ENCODE measurements at regions not wholly inside any gene's neighbourhood (a gene's known extent, or its start where the extent isn't known, plus 50 kb on each side); places are given as distances from the start of the nearest gene placed in this dataset.

GRCh38 chr2:34307636-34308035 is 708.5 kb upstream of the FAM98A start:
- H3K4me3 ChIP-seq: no peak overlapping the region
- H3K79me2 ChIP-seq (ENCODE audit: low read depth): no peaks in the 10 kb centered on the region
- no peak overlapping the region for H2AFZ ChIP-seq
- intact Hi-C loops (cut with micrococcal nuclease; ENCODE audit: unreplicated experiment): no loop called here
- no peak for TF ChIP-seq CTCF (conservative IDR thresholded peaks at IDR 0.05)
- H4K20me1 ChIP-seq (ENCODE audit: insufficient read depth): no peaks in the 10 kb centered on the region
- H3F3A ChIP-seq (ENCODE audit: insufficient read depth, low read depth): no peaks in the 10 kb centered on the region
- H3K9me3 ChIP-seq (ENCODE audit: insufficient read depth, low read depth): no peaks in the 10 kb centered on the region
- no peaks in the 10 kb centered on the region for H3K27me3 ChIP-seq (ENCODE audit: insufficient read depth, low read depth)
- no peak for DNase-seq
- H3K9me2 ChIP-seq (ENCODE audit: insufficient read depth): no peaks in the 10 kb centered on the region
- ChIA-PET POLR2A (ENCODE audit: unreplicated experiment) (no interaction called here), CTCF (no interaction called here)
- no TSS peak for BruUV-seq (replicated peaks)
- no peaks in the 10 kb centered on the region for H3K4me1 ChIP-seq (replicated peaks; ENCODE audit: insufficient read depth)
- H3K36me3 ChIP-seq (ENCODE audit: low read depth): no peaks in the 10 kb centered on the region
- no peak overlapping the region for H3K4me2 ChIP-seq
- no peak overlapping the region for H3K27ac ChIP-seq

- H3K4me1 ChIP-seq (replicated peaks; ENCODE audit: insufficient read depth): no peaks in the 10 kb centered on the region
- H3K36me3 ChIP-seq (ENCODE audit: low read depth): no peaks in the 10 kb centered on the region
- no peaks in the 10 kb centered on the region for H3K79me2 ChIP-seq (ENCODE audit: low read depth)
- ChIA-PET POLR2A (ENCODE audit: unreplicated experiment) (no interaction called here), CTCF (no interaction called here)
- H3K27ac ChIP-seq: no peak overlapping the region
- no peak for TF ChIP-seq CTCF (conservative IDR thresholded peaks at IDR 0.05)
- no peak for TF ChIP-seq EZH2 (IDR thresholded peaks at IDR 0.05; ENCODE audit: low read depth)
- DNase-seq: no peak
- H4K20me1 ChIP-seq (ENCODE audit: insufficient read depth): no peaks in the 10 kb centered on the region
- no peaks in the 10 kb centered on the region for H3K27me3 ChIP-seq (ENCODE audit: insufficient read depth, low read depth)
- BruUV-seq (replicated peaks): no TSS peak
- no peak overlapping the region for H3K4me3 ChIP-seq
- no peak overlapping the region for H3K4me2 ChIP-seq
- H3K9me3 ChIP-seq (ENCODE audit: insufficient read depth, low read depth): no peaks in the 10 kb centered on the region
- no peaks in the 10 kb centered on the region for H3F3A ChIP-seq (ENCODE audit: insufficient read depth, low read depth)
- no peak overlapping the region for H2AFZ ChIP-seq
- no peaks in the 10 kb centered on the region for H3K9me2 ChIP-seq (ENCODE audit: insufficient read depth)
- intact Hi-C loops (cut with micrococcal nuclease; ENCODE audit: unreplicated experiment): no loop called here
Measured at GRCh38 chr2:34306745-34307144, 707.6 kb upstream of the FAM98A start.

GRCh38 chr2:34305587-34305986 is 706.5 kb upstream of the FAM98A start:
- H3K9me2 ChIP-seq (ENCODE audit: insufficient read depth): no peaks in the 10 kb centered on the region
- H4K20me1 ChIP-seq (ENCODE audit: insufficient read depth): no peaks in the 10 kb centered on the region
- no peaks in the 10 kb centered on the region for H3K36me3 ChIP-seq (ENCODE audit: low read depth)
- intact Hi-C loops (cut with micrococcal nuclease; ENCODE audit: unreplicated experiment): no loop called here
- no peak for TF ChIP-seq EZH2 (IDR thresholded peaks at IDR 0.05; ENCODE audit: low read depth)
- TF ChIP-seq CTCF (conservative IDR thresholded peaks at IDR 0.05): no peak
- no peak overlapping the region for H3K4me3 ChIP-seq
- no peak overlapping the region for H2AFZ ChIP-seq
- H3K9me3 ChIP-seq (ENCODE audit: insufficient read depth, low read depth): no peaks in the 10 kb centered on the region
- no peaks in the 10 kb centered on the region for H3K4me1 ChIP-seq (replicated peaks; ENCODE audit: insufficient read depth)
- BruUV-seq (replicated peaks): no TSS peak
- CTCF ChIA-PET: no interaction called here
- POLR2A ChIA-PET (ENCODE audit: unreplicated experiment): no interaction called here
- H3K27me3 ChIP-seq (ENCODE audit: insufficient read depth, low read depth): no peaks in the 10 kb centered on the region
- no peak for DNase-seq
- H3F3A ChIP-seq (ENCODE audit: insufficient read depth, low read depth): no peaks in the 10 kb centered on the region
- no peak overlapping the region for H3K4me2 ChIP-seq
- H3K79me2 ChIP-seq (ENCODE audit: low read depth): no peaks in the 10 kb centered on the region
- no peak overlapping the region for H3K27ac ChIP-seq

All from PC-9 (cell line).